ENCODE measurements at regions not wholly inside any gene's neighbourhood (a gene's known extent, or its start where the extent isn't known, plus 50 kb on each side); places are given as distances from the start of the nearest gene placed in this dataset.

- TF ChIP-seq POLR2A (IDR thresholded peaks at IDR 0.05), result no peak
- TF ChIP-seq POLR2AphosphoS5 (IDR thresholded peaks at IDR 0.05), result no peak
- no peak for TF ChIP-seq EP300 (IDR thresholded peaks at IDR 0.05)
Observed at GRCh38 chr14:53879022-53879686, 77.5 kb downstream of the BMP4 start.
